G401 (cell line): ENCODE measurements at regions not wholly inside any gene's neighbourhood (a gene's known extent, or its start where the extent isn't known, plus 50 kb on each side); places are given as distances from the start of the nearest gene placed in this dataset.
A peak's percentile ranks its signal among the peaks of the same experiment; 100 is the strongest.

ENCODE experiments used
- DNase-seq: peaks from one replicate; pipeline ENCODE4 v3.0.0-alpha.2; 2015; ENCODE audit warnings: low spot score
- in situ Hi-C: cut with HindIII; loops from 2 replicates; pipeline ENCODE4 v1.10.0; 2016; ENCODE audit warnings: low sequenced_read_pairs, mixed read lengths

DNA sequence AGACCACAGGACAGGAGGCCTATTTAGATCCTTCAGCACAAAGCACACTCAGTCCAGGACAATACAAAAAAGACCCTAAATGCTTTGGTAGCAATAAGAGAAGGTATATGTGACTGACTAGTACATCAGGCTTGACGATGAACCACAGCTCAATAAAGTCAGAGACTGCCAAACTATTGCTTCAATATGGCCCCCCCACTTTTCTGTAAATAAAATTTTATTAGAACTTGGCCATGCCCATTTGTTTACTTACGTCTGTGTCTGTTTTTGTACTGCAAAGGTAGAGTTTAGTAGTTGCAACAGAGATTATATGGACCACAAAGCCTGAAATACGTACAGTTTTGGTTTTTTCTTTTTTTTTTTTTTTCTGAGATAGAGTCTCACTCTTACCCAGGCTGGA is 136.7 kb downstream of the IRS2 start:
- in situ Hi-C loops = no loop called here
- no peak for DNase-seq

DNA sequence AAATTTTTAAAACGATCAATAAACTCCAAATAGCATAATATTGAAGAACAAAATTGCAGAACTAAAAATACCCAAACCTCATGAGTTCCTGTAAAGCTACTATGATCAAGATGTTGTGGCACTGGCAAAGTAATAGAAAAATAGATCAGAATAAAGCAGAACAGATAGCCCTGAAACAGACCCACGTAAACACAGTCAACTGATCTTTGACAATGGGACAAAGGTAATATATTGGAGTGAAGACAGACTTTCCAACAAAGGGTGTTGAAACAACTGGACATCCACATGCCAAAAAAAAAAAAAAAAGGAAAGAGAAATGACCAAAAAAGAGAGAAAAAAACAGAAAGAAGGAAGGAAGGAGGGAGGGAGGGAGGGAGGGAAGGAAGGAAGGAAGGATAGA is 138.7 kb downstream of the IRS2 start:
- DNase-seq = no peak
- in situ Hi-C loops = no loop called here

DNA sequence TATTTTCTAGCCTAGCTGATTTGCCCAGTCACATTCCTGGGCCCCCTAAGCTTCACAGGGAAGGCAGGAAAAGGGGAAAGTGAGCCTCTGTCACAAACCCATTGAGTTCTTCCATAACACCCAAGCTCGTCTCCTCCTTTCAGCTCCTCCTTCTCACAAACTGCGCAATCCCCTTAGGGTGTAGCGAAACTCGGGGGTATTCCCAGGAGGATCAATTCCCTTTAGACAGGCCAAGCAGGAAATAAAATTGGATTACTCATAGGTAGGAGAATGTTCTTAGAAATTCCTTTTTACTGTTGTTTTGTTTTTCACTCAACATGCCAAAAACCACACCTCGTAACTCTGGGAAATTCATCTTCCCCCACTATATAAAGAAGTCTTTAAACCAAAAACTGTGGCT is 139.3 kb downstream of the IRS2 start:
- DNase-seq = no peak
- in situ Hi-C loops = no loop called here

DNA sequence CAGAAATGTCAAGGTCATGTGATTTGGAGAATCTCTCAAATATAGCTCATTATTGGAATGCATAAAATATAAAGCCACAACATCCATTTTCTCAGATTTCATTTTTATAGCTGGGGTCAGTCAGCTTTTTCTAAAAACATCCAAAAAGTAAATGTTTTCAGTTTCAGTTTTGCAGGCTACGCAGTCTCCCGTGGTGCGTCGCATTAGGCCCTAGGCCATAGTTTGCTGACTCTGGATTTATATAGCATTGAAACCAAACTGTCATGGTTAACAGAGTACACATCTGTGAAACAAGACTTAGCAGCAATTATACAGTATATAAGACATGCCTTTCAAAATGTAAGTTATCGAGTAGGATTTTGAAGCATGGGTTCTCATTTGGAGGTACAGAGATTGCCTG is 140.0 kb downstream of the IRS2 start:
- no peak for DNase-seq
- in situ Hi-C loops = no loop called here

DNA sequence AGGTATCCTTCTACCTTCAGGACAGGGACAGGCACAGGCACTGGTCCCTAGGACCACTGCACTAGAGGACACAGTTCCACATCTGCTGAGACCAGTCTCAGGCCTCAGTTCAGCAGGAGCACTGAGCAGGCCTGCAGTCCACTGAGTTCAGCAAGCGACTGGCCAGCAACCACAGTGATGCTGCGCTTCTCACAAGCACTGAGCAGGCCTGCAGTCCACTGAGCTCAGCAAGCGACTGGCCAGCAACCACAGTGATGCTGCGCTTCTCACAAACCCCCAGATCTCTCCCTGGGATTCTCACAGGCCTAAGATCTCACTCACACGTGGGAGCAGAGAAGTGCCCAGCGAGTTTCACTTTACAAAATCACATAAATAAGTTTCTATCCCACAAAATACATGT is 140.6 kb downstream of the IRS2 start:
- in situ Hi-C loops = no loop called here

DNA sequence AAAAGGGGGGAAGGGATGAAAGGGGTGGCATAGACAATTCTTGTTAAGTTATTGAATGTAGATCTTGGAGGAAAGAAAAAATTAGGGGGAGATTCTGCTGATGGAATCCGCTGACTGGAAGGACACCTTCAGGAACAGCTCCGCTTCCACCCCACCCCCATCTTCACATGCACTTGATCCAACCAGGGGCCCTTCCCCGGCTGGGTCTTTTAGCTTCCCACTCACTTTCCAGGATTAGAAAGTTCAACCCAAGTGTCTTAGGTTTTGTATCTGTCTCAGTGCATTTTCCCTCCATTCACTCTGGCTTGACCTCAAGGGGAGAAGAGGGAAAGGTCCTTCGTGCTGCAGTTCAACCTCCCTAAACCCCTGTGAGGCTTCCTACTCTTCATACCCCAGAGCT is 141.4 kb downstream of the IRS2 start:
- in situ Hi-C loops = no loop called here
- no peak for DNase-seq

More for the DNA sequence above, 140.6 kb downstream of the IRS2 start:
- DNase-seq = no peak

DNA sequence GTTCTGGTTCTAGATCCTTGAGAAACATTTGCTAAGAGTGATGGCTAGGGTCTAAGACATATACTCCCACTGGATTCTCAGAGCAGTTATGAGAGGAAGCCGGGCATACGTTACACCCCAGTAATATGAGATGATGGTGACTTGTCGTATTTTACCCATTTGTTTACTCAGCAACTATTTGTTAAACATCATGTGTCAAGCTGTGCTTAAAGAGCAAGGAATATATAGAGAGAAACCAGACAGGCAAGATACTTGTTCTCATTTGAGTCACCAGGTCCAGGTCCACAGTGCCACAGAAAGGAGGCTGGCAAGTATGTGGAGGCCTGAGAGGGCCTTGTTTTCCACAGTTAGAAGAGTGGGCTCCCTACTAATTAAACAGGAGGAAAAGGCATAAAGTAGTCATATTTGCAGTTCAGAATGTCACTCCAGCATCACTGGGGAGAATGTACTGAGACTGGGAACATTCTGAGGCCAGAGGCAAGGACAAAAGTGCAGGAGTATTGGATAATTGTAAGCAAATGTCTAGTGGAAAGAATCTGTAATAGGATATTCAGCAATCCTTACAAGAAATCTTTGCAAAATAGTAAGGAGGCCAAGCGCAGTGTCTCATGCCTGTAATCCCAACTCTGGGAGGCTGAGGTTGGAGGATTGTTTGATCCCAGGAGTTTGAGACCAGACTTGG is 142.2 kb downstream of the IRS2 start:
- DNase-seq = no peak
- in situ Hi-C loops = no loop called here

DNA sequence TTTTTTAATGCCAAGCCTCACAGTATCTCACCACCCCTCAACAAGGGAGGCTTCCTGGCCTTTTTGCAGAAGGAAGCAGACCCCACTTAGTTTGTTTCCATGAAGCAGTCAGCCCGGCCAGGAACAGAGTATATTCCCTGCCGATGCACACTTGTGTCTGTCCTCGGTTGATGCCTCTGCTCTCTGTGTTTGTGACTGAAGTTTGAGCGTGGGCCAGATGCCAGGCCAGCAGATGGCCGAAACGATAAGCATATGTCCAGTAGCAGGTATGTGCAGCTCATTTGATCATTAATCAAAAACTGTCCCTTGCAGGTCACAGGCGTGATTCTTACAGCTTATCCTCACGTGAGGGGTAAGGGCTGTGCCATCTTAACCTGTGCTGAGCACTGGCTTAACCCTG is 144.0 kb downstream of the IRS2 start:
- in situ Hi-C loops = no loop called here
- peak; percentile 88 for DNase-seq

DNA sequence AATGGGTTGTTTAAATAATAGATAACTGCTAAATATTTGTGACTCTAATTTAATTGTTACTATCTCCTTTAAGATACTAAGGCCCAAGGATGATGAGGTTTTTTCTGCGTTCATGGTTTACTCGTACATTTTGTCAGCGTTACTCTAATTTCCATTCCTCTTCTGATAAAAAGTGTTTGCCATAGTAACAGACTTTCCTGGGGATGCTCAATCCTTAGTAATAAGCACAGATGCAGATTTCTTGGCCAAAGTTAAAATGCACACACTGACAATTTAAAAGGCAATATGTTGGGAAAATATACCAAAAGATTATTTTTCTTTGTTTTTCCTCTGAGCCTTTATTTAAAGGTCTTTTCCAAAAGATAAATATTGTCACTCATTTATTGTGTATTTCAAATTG is 149.6 kb downstream of the IRS2 start:
- DNase-seq = no peak
- in situ Hi-C loops = no loop called here

DNA sequence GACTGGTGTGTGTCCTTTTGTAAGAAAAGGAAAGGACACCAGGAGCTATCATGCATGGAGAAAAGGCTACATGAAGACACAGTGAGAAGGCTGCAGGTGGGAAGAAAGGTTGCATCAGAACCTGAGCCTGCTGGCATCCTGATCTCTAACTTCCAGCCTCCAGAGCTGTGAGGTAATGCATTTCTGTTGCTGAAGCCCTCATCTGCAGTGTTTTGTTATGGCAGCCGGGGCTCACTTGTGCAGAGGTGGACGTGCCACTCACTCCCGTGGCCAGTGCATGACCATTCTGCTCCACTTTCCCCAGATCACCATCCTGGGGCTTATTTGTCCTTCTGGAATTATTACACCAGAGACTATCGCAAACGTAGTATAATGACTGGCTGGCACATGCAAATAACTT is 155.3 kb downstream of the IRS2 start:
- in situ Hi-C loops = no loop called here
- no peak for DNase-seq

DNA sequence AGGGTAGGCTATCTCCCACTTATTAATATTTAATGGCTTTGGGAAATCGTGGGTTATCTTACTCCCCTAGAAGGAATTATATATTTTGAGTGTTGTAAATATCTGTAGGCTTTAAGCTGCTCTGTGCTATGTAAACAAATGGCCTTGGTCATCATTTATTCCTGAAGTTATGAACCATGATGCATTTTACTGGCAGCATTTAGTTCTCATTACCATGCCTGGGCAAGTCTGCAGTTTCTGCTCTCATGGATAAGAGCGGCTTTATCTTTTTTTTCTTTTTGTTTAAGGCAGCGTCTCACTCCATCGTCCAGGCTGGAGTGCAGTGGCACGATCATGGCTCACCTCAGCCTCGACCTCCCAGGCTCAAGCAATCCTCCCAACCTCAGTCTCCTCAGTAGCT is 156.1 kb downstream of the IRS2 start:
- in situ Hi-C loops = no loop called here
- no peak for DNase-seq

DNA sequence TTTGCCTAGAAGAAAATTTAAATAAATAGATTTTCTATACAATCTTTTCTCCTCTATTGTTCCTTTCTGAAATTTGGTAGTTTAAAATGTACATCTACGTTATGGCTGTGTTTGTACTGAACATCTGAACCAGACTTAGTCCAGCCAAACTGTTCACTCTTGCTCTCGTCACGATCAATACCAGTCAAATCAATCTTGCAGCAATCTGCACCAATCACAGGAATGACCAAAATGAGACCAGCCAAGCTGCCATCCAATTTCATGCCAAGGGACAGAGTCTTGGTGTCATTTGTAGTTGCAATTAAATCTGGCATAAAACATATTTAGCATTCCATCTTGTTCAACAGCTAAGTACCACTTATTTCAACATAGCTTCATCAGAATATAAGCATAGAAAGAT is 156.6 kb downstream of the IRS2 start:
- in situ Hi-C loops = no loop called here
- no peak for DNase-seq

DNA sequence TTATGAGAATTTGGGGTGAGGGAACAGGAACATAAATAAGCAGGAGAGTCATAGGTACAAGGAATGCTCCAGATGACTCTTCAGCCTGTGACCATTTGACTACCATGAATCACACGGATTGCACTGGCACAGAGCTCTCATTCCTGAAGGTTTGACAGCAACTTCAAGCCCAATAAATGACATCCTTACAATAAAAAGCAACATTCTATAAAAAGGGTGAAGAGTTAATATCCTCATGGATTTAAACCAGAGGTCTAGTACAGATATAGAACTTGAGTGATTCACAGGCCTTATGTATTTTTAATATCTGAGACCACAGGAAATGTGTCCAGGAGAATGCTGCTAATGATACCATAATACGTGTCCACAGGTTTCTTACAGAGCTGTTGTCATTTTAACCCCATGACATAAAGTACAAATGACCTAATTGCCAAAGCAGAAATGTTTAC is 158.1 kb downstream of the IRS2 start:
- no peak for DNase-seq
- in situ Hi-C loops = no loop called here

DNA sequence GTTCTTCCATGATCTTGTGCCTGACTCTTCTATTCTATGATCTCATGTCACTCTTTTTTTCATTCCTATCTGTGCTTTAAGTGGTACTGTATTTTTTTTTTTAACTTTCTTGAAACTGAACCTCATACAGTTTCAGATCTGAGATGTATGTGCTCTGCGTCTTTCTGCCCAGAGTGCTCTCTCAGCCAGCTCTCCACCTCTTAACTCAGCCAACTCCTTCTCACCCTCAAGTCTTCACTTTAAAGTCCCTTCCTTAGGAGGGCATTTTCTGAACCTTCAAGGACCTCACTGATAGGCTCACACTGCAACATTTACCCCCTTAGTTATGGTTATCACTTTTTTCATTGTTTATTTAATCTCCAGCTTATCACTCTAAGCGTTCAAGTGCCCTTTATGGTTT is 158.7 kb downstream of the IRS2 start:
- in situ Hi-C loops = no loop called here
- DNase-seq = no peak

DNA sequence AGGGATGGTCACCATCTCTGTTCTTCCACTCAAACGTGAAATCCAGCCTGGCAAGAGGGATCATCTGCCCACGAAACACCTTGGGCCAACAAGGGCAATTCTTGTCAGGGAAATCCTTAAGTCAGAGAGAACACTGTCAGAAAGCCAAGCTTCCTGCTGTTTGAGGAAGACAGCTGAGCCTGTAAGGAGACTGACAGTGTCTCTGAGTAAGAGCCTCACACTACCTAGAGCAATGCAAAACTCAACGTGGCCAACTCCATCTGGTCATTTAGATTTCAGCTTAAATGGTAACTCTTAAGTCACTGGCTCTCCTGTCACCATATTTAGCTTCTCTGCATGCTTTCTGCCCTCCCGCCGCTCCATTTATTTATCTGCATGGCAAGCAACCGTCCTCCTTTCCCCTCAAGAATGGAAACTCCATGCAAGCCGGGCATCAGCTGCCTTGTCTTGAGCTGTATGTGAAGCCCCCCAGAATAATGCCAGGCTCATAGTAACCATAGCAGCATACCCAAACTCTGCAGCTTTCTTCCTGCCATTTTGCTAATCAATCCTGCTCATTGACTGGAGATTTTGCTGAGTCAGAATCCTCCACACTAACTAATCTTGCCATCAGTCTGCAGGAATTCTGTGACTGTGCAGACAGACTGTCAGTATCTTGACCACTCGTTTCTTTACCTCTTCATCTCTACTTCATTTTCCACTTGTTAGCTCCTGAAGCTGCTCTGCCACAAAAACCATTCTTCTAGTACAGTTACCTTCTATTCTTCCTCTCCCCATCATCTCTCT is 159.8 kb downstream of the IRS2 start:
- peak; percentile 37 for DNase-seq
- in situ Hi-C loops = no loop called here

DNA sequence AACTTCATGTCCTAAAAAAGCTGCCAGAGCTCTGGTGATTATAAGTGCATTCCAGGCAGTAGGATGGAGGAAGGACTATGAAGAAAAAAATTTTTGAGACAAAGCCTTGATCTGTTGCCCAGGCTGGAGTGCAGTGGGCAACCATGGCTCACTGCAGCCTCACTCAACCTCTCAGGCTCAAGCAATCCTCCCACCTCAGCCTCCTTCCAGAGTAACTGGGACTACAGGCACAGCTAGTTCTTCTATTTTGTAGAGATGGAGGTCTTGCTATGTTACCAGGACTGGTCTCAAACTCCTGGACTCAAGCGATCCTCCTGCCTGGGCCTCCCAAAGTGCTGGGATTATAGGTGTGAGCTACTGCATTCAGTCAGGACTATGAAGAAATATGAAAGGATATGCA is 161.2 kb downstream of the IRS2 start:
- in situ Hi-C loops = no loop called here
- no peak for DNase-seq

DNA sequence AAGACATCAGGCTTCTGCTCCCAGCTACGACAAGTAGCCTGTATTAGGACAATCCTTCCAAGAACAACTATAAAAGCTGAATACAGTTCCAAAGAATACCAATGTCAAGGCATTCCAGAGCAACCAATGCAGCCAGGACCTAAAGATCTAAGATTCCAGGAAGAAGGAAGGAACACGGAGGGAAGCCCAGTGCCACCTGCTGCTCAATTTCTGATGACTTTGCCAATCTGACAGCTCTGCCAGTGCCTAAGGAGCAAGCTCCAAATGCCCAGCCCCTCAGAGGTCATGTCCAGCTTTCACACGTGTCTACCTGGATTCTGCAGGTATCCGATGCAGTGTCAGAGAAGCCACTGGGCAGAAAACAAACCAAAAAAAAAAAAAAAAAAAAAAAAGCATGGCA is 164.4 kb downstream of the IRS2 start:
- in situ Hi-C loops = no loop called here

DNA sequence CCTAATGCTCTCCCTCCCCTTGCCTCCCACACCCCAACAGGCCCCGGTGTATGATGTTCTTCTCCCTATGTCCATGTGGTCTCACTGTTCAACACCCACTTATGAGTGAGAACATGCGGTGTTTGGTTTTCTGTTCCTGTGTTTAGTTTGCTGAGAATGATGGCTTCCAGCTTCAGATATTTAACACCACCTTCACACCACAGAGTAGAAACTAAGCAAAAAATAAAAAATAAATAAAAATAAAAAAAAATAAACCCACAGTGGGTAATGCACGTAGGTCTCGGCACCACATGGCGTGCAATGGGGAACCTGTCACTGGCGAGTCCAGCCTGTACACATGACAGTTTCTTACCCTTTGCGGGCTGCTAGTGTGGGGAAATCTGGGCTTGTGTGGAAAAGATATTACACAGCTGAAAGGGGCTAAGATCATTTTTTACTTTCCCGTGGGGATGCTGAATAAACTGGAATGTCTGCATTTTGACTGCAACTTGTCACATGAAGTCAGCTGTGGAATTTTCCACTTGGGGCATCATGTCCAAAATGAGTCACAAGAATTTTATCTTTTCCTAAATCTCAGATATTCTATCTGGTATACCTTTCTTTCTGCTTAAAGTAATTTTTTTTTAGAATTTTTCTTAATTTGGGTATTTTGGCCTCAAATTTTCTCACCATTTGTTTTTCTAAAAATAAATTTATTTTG is 170.5 kb downstream of the IRS2 start:
- no peak for DNase-seq
- in situ Hi-C loops = no loop called here

More for the DNA sequence above, 164.4 kb downstream of the IRS2 start:
- DNase-seq = no peak

DNA sequence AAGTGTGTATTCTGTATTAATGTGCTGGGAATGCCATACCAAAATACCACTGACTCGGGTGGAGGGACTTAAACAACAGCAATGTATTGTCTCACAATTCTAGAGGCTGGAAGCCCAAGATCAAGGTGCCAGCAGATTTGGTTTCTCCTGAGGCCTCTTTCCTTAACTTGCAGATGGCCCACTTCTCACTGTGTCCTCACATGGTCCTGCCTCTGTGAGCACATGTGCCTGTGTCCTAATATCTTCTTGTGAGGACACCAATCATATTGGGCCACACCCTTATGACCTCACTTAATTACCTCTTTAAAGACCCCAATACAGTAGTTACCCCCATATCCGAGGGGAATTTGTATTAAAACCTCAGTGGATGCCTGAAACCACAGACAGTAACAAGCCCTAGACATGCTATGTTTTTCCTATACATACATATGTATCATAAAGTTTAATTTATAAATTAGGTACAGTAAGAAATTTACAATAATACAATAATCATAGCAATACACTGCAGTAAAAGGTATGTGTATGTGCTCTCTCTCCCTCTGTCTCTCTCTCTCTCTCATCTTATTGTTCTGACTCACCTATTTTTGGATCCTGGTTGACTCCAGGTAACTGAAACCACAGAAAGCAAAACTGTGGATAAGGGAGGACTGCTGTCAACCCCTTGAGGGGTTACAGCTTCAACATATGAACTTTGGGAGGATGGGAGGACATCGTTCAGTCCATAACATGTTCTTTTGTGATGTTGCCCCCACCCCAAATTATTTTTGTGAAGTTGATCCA is 174.3 kb downstream of the IRS2 start:
- DNase-seq = no peak
- in situ Hi-C loops = no loop called here

DNA sequence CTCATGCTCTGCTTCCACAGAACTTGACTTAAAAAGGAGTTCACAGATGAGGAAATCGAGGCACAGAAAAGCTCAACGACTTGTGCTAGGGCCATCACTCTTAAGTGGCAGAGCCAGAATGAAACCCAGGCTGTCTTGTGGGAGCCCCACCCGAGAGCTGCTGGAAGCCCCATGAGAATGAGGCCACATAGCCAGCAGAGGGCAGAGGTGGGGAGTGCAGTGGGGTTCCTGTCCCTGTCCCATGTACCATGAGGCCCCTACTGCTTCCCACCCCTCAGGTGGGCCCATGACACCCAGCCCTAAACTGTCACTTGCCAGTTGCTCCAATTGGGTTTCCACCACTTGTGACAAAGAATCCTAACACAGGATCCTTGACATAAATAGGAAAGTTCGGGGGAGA is 175.9 kb downstream of the IRS2 start:
- in situ Hi-C loops = no loop called here
- no peak for DNase-seq
